T-helper 17 cell (primary cell): ENCODE measurements at regions not wholly inside any gene's neighbourhood (a gene's known extent, or its start where the extent isn't known, plus 50 kb on each side); places are given as distances from the start of the nearest gene placed in this dataset.

Experiments
- ATAC-seq: fragments of 150-1000 bp; cut with Tn5 transposase; 2 replicates; pipeline ENCODE4 v1.10.0; 2021; ENCODE audit warnings: mild to moderate bottlenecking, moderate library complexity
- DNase-seq, 3 donors: peaks; one replicate each; pipeline versions ENCODE4 v3.0.0 to v3.0.0-alpha.2; 2020 to 2021
- H3K9me3 ChIP-seq: one replicate; pipeline ENCODE4 v1.7.0; 2013; ENCODE audit warnings: low read length, mild to moderate bottlenecking; ENCODE audit not compliant: control insufficient read depth, poor library complexity, severe bottlenecking
- H3K27ac Mint-ChIP-seq: one replicate; pipeline ENCODE4 v1.8.0; 2022; ENCODE audit warnings: mild to moderate bottlenecking, moderate library complexity, mixed read lengths
- H3K27me3 Mint-ChIP-seq: one replicate; pipeline ENCODE4 v1.8.0; 2022; ENCODE audit warnings: mixed read lengths
- H3K36me3 Mint-ChIP-seq: one replicate; pipeline ENCODE4 v1.8.0; 2022; ENCODE audit warnings: low read depth, mixed read lengths
- H3K4me1 Mint-ChIP-seq: one replicate; pipeline ENCODE4 v1.8.0; 2022; ENCODE audit warnings: mild to moderate bottlenecking, mixed read lengths
- H3K4me3 Mint-ChIP-seq: one replicate; pipeline ENCODE4 v1.8.0; 2022; ENCODE audit warnings: mild to moderate bottlenecking, moderate library complexity, mixed read lengths

DNA sequence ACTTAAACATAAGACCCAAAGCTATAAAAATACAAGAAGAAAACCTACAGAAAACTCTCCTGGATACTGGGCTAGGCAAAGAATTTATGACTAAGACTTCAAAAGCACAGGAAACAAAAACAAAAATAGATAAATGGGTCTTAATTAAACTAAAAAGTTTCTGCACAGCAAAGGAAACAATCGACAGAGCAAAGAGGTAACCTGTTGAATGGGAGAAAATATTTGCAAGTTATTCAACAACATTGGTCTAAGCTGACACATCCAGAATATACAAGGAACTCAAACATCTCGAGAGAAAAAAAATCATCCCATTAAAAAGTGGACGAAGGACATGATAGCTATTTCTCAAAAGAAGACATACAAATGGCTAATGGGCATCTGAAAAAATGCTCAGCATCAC, 72.3 kb upstream of the RBBP8 start:
- no peaks in the 10 kb centered on the region for H3K9me3 ChIP-seq
- Mint-ChIP-seq H3K4me3 (no peak overlapping the region), H3K27me3 (peaks cover 55% of the 10 kb centered on the region), H3K36me3 (no peaks in the 10 kb centered on the region), H3K27ac (no peak overlapping the region), H3K4me1 (peaks cover 7% of the 10 kb centered on the region)
- no peak for ATAC-seq
- DNase-seq = no peak

DNA sequence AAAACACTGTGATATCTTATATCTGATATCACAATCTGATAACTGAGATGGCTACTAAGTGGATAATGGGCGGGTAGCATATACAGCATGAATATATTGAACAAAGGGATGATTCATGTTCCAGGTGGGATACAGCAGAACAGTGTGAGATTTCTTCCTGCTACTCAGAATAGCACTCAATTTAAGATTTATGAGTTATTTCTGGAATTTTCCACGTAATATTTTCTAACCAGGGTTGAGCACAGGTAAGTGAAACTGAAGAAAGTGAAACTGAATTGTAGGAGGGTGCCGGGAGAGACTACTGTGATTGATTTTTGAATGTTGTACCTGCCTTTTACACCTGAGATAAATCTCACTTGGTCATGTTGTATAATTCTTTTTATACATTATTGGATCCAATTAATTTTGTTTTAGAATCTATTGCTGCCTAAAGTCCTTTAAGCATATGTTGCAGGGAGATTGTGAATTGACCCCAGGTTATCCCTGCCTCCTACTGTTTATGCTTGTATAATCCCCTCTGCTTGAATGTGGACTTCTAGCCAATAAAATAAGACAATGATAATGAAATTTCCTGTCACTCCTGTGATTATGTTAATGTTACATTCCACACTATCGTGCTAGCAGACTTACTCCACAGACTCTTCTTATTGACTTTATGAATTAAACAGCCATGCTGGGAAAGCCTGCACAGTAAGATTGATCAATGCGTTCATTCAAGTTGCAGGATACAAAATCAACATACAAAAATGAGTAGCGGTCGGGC, 67.6 kb upstream of the RBBP8 start:
- no peaks in the 10 kb centered on the region for H3K9me3 ChIP-seq
- ATAC-seq (no peak), DNase-seq (no peak)
- Mint-ChIP-seq H3K4me3 (no peak overlapping the region), H3K27me3 (peaks cover 54% of the 10 kb centered on the region), H3K27ac (no peak overlapping the region), H3K4me1 (peaks cover 7% of the 10 kb centered on the region), H3K36me3 (no peaks in the 10 kb centered on the region)

DNA sequence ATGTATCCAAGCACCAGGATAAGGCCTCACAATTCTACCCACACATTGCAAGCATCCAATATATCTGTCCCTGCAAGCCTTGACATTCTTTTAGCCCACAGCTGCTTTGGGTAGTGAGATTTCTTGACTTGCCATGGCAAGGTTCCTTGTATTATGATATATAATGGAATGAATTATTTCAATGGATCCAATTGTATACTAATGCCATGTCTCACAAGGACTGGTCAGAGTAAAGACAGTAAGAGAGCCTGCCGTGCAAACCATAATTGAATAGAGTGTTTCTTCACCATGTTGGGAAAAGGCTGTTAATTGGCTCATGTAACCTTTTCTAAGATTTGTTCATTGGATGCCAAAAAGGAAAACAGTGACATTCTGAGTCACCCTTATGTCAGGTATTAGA, 64.3 kb upstream of the RBBP8 start:
- Mint-ChIP-seq H3K27ac (no peak overlapping the region), H3K27me3 (peaks cover 48% of the 10 kb centered on the region), H3K4me1 (peaks cover 18% of the 10 kb centered on the region), H3K4me3 (no peak overlapping the region), H3K36me3 (peaks cover 3% of the 10 kb centered on the region)
- no peaks in the 10 kb centered on the region for H3K9me3 ChIP-seq
- ATAC-seq (no peak), DNase-seq (no peak)

DNA sequence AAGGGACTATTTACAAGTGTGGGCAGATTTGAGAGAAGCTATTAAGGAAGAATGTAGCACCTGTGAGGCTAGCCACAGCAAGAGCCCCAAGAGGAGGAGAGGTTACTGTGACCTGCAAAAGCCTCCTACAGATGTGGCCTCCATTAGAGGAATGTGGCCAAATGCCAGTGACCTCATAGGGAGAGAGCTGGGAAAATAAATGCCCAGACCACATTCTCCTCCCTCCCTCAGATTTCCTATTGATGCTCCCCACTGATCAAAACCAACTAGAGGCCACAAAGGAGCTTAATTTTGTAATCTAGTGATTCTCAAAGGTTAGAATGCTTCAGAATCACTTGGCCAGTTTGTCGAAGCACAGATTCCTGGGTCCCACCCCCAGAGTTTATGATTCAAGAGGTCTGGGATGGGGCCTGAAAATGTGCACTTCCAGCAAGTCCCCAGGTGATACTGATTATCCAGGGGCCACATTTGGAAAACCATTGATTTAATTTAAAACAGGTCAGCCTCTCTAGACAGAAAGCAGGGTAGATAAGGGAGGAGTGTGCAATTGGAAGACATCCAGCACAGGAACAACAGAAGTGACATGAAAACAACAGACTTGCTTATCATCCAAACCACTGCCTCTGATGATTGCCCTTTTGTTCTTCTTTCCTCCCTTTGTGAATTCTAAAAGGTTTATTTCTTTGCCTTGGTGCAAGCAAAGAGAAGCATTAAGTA, 61.2 kb upstream of the RBBP8 start:
- ATAC-seq (no peak), DNase-seq (no peak)
- no peaks in the 10 kb centered on the region for H3K9me3 ChIP-seq
- peaks cover 36% of the 10 kb centered on the region for H3K27me3 Mint-ChIP-seq
- H3K36me3 Mint-ChIP-seq = peaks cover 3% of the 10 kb centered on the region
- H3K27ac Mint-ChIP-seq = no peak overlapping the region
- H3K4me3 Mint-ChIP-seq = no peak overlapping the region
- peaks cover 11% of the 10 kb centered on the region for H3K4me1 Mint-ChIP-seq

DNA sequence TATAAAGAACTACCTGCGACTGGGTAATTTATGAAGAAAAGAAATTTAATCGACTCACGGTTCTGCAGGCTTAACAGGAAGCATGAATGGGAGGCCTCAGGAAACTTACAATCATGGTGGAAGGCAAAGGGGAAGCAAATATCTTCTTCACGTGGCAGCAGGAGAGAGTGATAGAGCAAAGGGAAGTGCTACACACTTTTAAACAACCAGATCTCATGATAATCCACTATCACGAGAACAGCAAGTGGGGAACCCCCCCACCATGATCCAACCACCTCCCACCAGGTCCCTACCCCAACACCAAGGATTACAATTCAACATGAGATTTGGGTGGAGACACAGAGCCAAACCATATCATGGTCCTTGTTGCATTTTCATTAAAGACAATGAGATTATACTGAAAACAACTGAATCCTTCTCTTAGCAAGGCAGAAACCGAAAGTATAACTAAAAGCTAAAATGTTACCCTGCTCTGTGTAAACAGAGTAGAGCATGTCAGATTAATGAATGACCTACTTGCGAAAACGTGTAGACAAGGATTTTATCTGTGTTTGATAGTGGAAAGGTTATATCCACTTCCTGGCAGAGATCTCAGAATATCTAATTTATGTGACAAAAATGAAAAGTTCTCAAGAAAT, 60.1 kb upstream of the RBBP8 start:
- ATAC-seq (peak; percentile 35), DNase-seq (no peak)
- Mint-ChIP-seq H3K27ac (peak overlapping the region; percentile 0), H3K36me3 (peaks cover 3% of the 10 kb centered on the region), H3K27me3 (peaks cover 27% of the 10 kb centered on the region), H3K4me3 (peak overlapping the region; percentile 22), H3K4me1 (peaks cover 11% of the 10 kb centered on the region)
- H3K9me3 ChIP-seq = no peaks in the 10 kb centered on the region

DNA sequence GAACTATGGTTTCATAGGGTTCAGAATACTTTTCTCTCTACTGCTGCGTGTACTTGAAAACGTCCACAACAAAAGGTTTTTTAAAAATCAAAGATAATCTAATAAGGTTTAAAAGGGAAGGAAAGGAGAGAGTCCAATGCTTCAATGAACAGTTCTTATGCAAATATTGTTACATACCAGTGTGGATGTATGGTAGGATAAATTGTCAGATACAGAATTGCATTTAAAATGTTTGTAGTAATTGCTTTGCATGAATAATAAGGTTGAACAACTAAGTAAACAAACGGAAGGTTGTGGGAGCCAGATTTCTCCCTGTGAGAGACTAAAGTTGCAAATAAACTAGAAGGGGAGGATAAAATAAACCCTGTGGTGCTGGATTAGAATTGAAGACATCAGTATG, 53.8 kb upstream of the RBBP8 start:
- Mint-ChIP-seq H3K27me3 (peaks cover 21% of the 10 kb centered on the region), H3K4me1 (no peaks in the 10 kb centered on the region), H3K36me3 (no peaks in the 10 kb centered on the region), H3K4me3 (no peak overlapping the region), H3K27ac (no peak overlapping the region)
- H3K9me3 ChIP-seq = no peaks in the 10 kb centered on the region
- DNase-seq (no peak), ATAC-seq (no peak)

DNA sequence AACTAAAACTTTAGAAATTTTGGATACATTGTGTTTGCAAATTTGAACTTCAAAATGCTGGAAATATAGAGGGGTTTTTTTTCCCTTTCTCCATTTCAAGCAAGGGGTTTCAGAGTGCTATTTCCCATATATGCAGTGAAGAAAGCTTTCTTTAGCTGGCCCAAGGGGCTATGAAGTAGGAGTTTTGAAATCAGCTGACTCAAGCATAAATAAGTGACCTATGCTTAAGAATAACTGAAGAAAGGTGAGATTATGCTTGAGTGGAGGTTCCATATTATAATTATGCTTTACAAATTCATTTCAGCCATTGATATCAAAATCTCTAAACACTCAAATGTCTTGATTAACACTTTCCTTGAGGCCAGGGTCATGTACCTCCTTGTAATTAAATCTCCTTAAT, 51.0 kb upstream of the RBBP8 start:
- Mint-ChIP-seq H3K27me3 (peaks cover 41% of the 10 kb centered on the region), H3K4me1 (no peaks in the 10 kb centered on the region), H3K4me3 (no peak overlapping the region), H3K36me3 (no peaks in the 10 kb centered on the region), H3K27ac (no peak overlapping the region)
- DNase-seq = no peak
- no peak for ATAC-seq
- no peaks in the 10 kb centered on the region for H3K9me3 ChIP-seq

DNA sequence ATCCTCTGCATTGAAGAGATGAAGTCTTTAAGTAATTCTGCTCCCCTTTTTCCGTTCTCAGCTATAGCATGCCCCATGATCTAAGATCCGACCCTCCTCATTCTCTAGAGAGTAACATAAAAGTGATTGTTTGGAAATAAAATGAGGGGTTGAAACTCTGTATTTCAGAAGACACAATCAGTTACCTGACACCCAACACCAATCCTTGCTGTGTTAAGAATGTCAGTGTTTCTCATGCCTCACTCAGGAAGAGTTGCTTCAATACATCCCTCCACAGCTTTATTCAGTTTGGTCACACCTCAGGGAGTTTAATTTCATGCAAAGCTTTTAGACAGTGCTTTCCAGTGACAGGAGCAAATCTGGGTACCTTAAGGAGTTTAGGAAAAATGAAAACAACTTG, 49.9 kb upstream of the RBBP8 start:
- H3K27ac Mint-ChIP-seq = no peak overlapping the region
- no peaks in the 10 kb centered on the region for H3K36me3 Mint-ChIP-seq
- DNase-seq = no peak
- peaks cover 51% of the 10 kb centered on the region for H3K27me3 Mint-ChIP-seq
- no peak overlapping the region for H3K4me3 Mint-ChIP-seq
- H3K9me3 ChIP-seq = no peaks in the 10 kb centered on the region
- no peak for ATAC-seq
- no peaks in the 10 kb centered on the region for H3K4me1 Mint-ChIP-seq
